ENCODE measurements at regions not wholly inside any gene's neighbourhood (a gene's known extent, or its start where the extent isn't known, plus 50 kb on each side); places are given as distances from the start of the nearest gene placed in this dataset.

DNA sequence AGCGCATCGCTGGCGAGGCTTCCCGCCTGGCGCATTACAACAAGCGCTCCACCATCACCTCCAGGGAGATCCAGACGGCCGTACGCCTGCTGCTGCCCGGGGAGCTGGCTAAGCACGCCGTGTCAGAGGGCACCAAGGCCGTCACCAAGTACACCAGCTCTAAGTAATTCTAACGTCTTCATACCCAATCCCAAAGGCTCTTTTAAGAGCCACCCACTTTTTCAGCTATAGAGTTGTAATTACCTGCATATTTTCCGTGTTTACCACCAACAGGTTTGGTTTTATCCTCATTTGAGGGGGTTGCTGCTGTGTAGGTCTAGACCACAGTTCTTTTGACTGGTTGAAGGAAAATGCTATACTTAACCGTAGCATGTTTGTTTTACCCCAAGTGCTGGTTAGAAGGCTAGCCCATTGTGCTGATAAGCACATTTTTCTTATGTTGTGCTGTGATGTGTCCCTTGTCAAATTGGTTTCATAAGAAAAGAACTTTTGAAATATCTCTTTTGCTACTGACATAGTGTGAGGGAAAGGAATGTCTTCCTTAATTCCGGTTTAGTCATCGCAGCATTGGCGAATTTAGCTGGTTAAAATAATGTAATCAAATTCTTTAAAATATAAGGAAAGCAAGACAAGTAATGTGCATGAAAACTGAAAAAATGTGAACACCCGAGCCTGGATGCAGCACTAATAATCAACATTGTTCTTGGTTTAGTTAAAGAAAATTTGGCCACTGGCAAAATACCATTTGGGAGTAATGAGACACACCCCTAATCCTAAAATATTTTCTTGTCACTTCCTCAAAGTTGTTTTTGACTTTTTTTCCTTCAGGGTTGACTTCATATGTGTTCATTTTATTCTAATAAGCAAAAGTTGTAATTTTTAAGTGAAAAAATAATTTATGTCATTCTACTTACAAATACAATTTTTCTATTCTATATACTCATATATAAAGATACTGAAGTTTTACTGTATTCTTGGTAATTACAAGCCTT is 112.8 kb downstream of the HFE start:
- TF ChIP-seq MAFK (IDR thresholded peaks at IDR 0.05; ENCODE audit: partially characterized antibody) (no peak), HDAC2 (IDR thresholded peaks at IDR 0.05) (no peak), RFX5 (IDR thresholded peaks at IDR 0.05) (no peak), BHLHE40 (IDR thresholded peaks at IDR 0.05; ENCODE audit: low read depth, low read length) (no peak), EP300 (IDR thresholded peaks at IDR 0.05) (no peak), HOXA7 (CRISPR knock-in tag; IDR thresholded peaks at IDR 0.05) (no peak), JUNB (IDR thresholded peaks at IDR 0.05) (no peak), ZSCAN20 (CRISPR knock-in tag; IDR thresholded peaks at IDR 0.05) (no peak), POLR2A (IDR thresholded peaks at IDR 0.05; ENCODE audit: low read length) (no peak)
- TF ChIP-seq, protein P1, sequence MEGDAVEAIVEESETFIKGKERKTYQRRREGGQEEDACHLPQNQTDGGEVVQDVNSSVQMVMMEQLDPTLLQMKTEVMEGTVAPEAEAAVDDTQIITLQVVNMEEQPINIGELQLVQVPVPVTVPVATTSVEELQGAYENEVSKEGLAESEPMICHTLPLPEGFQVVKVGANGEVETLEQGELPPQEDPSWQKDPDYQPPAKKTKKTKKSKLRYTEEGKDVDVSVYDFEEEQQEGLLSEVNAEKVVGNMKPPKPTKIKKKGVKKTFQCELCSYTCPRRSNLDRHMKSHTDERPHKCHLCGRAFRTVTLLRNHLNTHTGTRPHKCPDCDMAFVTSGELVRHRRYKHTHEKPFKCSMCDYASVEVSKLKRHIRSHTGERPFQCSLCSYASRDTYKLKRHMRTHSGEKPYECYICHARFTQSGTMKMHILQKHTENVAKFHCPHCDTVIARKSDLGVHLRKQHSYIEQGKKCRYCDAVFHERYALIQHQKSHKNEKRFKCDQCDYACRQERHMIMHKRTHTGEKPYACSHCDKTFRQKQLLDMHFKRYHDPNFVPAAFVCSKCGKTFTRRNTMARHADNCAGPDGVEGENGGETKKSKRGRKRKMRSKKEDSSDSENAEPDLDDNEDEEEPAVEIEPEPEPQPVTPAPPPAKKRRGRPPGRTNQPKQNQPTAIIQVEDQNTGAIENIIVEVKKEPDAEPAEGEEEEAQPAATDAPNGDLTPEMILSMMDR (IDR thresholded peaks at IDR 0.05) = no peak
- TF ChIP-seq, protein P2, sequence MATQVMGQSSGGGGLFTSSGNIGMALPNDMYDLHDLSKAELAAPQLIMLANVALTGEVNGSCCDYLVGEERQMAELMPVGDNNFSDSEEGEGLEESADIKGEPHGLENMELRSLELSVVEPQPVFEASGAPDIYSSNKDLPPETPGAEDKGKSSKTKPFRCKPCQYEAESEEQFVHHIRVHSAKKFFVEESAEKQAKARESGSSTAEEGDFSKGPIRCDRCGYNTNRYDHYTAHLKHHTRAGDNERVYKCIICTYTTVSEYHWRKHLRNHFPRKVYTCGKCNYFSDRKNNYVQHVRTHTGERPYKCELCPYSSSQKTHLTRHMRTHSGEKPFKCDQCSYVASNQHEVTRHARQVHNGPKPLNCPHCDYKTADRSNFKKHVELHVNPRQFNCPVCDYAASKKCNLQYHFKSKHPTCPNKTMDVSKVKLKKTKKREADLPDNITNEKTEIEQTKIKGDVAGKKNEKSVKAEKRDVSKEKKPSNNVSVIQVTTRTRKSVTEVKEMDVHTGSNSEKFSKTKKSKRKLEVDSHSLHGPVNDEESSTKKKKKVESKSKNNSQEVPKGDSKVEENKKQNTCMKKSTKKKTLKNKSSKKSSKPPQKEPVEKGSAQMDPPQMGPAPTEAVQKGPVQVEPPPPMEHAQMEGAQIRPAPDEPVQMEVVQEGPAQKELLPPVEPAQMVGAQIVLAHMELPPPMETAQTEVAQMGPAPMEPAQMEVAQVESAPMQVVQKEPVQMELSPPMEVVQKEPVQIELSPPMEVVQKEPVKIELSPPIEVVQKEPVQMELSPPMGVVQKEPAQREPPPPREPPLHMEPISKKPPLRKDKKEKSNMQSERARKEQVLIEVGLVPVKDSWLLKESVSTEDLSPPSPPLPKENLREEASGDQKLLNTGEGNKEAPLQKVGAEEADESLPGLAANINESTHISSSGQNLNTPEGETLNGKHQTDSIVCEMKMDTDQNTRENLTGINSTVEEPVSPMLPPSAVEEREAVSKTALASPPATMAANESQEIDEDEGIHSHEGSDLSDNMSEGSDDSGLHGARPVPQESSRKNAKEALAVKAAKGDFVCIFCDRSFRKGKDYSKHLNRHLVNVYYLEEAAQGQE (IDR thresholded peaks at IDR 0.05) = no peak
- TF ChIP-seq, protein P3, sequence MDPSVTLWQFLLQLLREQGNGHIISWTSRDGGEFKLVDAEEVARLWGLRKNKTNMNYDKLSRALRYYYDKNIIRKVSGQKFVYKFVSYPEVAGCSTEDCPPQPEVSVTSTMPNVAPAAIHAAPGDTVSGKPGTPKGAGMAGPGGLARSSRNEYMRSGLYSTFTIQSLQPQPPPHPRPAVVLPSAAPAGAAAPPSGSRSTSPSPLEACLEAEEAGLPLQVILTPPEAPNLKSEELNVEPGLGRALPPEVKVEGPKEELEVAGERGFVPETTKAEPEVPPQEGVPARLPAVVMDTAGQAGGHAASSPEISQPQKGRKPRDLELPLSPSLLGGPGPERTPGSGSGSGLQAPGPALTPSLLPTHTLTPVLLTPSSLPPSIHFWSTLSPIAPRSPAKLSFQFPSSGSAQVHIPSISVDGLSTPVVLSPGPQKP (IDR thresholded peaks at IDR 0.05; ENCODE audit: low read depth, low read length) = no peak

All from A549 (cell line).